HG03060 (cell line): ENCODE measurements at regions not wholly inside any gene's neighbourhood (a gene's known extent, or its start where the extent isn't known, plus 50 kb on each side); places are given as distances from the start of the nearest gene placed in this dataset.

Experiments
- ATAC-seq: cut with Tn5 transposase; IDR thresholded peaks from one replicate; pipeline ENCODE4 v1.9.1; 2021; ENCODE audit warnings: low read depth, moderate number of reproducible peaks; ENCODE audit not compliant: unreplicated experiment

DNA sequence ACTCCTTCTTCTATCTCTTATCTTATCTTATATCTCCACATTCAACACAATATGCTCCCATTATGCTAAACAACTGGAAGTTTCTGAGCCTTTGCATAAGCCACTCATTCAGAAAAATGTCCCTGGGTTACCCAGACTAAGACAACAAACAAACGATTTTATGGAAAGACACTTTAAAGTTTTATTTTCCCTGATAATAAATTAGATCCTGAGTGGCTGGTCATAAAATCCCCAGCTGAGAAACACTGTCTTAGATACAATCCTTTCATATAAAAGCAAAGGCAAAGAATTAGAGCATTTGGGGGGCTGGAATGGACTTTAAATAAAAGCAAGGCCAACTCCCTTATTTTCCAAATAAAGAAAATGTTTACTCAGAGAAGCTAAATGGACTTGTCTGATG is 322.3 kb downstream of the GBE1 start:
- ATAC-seq, result no peak

DNA sequence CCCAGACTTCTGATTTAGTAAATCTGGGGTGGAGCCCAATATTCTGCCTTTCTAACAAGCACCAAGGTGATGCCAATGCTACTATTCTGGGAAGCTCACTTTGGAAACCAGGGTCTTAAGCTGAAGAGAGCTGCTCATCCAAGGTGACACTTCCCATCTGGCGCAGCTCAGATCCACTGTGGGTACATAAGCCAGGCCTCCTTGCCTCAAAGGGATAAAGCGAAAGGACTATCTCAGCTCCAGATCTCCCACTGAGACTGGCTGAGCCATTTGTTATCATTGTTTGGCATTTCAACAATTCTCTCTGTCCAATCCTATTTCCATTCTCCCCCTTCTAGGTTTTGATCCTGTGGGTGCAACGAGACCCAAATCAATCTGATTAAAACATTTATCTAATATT is 323.8 kb downstream of the GBE1 start:
- ATAC-seq, result no peak

DNA sequence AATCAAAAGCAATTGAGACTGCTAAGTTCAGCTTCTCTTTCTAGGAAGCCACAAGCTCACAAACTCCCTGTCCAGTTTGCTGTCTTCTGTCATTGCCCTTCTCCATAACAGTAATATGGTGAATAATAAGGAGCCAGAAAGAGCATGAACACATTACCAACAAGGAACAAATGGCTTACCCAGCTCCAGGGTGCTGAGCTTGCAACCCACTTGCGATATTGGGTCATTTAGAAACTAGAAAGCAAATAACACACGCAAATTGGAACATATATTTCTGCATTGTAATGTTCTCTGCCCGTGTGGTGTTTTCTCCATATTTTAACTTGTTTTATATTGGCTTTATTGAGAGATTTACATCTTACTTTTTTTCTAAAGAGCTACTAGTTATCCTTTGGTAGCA is 325.3 kb downstream of the GBE1 start:
- ATAC-seq, result no peak

DNA sequence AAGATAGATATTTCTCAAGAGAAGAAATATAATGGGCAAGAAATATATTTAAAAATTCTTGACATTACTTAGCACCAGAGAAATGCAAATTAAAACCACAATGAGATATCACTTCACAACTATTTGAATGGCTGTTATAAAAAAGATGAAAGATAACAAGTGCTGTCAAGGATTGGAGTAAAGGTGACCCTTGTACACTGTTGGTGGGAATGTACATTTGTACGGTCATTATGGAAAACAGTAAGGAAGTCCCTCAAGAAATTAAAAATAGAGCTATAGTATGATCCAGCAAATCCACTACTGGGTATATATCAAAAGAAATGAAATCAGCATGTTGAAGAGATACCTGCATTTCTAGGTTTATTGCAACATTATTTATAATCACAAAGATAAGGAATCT is 326.4 kb downstream of the GBE1 start:
- no peak for ATAC-seq

DNA sequence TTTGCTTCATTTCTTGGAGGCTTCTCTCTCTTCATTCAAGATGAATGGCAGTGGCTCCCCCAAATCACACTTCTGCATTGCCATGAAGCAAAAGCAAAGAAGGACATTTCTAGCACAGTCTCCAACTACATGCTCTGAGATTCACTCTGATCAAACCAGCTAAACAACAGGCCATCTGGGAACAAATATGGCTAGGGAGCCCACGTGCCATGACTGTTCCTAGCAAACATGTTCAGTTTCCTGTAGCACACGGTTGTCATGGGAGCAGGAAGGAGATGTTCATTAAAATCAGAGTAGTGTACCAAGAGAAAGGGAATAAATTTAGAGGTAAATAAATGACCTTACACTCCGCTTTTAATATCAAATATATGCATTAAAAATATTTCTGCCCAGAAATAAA is 327.3 kb downstream of the GBE1 start:
- ATAC-seq, result no peak

DNA sequence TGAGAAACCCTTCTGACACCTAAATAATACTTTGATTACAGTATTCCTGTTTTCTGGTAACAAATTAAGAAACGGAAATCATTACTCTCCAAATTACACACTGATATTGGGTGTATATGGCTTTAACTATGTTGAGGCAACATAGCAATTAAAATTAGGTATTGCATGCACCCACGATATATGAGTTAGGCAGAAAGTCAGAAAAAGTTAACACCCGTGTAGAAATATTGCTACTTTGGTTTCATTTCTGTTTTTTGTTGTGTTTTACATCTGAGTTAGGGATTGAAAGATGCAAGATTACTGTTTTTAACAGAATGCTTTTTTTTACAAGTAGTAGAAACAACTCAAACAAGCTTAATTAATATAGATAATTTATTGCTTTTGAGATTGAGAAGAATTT is 327.8 kb downstream of the GBE1 start:
- ATAC-seq, result no peak

DNA sequence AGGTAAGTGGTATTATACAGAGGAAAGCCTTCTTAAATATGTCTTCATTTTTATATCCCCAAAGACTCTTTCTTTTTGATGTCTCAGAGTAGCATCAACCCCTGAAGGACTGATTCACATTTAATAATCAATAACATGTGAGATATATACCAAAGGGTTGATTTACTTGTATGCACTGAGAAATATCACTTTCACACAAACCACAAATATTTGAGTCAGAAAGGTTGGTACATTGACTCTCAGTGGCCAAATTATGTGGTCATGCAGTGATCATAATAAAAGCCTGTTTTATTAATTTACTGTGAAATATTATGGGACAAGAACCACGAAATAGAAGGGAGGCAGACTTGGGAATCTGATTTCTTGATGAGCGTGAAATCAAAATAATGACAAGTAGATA is 329.0 kb downstream of the GBE1 start:
- ATAC-seq, result no peak

DNA sequence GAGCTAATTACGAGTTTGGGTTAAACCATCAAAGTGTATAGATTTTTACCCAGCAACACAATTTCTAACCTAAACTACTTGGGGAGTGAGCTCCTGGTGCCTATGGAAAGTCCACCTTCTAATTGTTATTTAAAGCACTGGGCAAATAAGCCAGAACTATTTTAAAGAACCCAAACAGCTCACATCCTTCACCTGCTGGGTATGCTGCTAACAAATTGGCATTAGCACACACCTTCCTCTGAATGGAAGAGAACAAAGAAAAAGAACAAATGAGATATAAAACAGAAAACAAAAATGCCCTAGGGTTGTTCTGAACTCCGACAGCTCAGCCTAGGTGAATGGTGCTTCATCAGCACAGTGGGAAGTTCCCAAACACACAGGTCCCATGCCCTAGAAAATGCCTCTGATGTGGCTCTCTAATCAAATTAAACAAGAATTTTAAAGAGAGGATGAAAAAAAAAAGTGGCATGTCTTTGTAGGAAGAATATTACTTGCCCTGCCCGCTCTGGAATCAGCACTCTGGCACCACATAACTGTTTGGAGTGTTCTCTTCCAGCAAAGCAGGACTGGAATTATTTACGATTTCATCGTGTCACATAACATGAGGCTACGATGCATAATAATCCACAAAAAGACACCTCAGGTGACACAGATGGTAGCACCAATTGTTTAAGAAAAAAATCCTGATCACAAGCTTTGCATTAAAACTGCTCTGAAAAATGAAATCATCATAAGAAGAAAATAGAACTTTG is 334.4 kb downstream of the GBE1 start:
- no peak for ATAC-seq

DNA sequence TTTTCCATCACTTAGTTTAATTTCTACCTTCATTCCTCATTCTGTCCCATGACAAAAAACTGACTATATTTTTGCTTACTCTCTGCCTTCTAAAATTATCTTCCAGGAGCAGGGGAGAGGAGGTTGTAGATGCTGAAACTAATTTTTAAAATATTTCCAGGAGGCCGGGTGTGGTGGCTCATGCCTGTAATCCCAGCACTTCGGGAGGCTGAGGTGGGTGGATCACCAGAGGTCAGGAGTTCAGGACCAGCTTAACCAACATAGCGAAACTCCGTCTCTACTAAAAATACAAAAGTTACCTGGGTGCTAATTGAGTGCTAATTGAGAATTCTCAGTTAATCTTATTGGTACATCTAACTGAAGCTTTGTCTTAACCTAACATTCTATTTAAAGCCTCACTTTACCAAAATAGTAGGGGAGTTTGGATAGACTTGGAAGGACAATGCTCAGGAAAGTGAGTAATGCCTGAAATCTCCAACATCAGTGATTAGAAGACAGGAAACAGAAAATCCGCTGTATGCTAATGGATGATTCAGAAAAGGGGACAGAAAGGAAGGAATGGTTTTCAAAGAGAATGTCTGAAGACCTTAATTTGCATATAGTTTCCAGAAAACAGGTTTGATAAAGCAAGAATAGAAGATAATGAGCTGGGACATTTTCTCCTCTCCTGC is 336.1 kb downstream of the GBE1 start:
- ATAC-seq, result no peak

DNA sequence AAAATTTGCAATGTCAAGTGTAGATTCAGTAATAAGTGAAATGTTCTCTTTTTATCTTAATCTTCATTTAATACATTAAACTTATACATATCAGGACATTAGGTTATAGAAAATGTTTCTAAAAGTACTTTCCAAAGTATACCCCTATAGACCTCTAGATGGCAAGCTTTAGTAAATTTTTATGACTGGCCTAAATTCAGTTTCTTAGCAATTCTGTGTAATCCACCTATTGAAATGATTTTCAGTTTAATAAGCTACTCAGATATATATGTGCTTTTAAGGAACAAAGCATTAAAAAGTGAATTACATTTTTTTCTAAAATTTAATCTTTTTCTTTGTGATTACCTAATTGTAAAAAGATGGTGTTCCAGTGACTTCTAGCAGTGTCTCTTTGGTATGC is 342.2 kb downstream of the GBE1 start:
- no peak for ATAC-seq

DNA sequence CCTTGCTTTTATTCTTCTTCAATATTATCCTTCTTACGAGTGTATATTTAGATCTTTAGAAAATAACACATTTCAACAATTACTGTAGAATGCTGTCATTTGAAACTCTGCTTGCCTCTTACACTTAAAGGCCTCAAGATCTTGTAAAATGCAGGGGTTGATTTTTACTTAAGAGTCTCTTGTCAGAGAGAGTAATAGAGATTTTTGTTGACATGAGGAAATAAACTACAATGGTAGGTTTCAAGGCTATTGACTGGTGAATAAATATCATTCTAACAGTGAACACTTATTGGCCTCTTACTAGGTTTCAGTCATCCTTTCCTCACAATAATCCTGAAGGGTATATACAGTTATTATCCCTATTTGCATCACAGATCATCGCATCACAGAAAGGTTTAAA is 344.6 kb downstream of the GBE1 start:
- ATAC-seq, result no peak

DNA sequence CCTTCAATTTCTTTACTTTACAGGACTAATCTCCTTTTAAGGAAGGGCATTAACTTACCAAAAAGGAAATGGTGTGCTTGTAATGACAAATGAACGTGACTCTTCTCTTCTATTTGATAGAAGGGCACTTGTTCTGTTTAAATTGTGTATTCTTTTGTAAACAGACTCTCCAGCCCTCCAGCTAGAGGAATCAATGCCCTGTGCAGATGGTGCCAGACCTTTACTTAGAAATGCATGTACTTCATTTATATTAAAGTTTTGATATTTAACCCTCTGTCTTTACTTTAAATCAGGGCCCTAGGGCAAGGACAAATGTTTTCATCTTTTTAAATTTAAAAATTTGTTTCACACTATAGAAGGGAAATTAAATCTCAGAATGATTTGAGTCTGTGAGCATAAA is 355.1 kb downstream of the GBE1 start:
- no peak for ATAC-seq

DNA sequence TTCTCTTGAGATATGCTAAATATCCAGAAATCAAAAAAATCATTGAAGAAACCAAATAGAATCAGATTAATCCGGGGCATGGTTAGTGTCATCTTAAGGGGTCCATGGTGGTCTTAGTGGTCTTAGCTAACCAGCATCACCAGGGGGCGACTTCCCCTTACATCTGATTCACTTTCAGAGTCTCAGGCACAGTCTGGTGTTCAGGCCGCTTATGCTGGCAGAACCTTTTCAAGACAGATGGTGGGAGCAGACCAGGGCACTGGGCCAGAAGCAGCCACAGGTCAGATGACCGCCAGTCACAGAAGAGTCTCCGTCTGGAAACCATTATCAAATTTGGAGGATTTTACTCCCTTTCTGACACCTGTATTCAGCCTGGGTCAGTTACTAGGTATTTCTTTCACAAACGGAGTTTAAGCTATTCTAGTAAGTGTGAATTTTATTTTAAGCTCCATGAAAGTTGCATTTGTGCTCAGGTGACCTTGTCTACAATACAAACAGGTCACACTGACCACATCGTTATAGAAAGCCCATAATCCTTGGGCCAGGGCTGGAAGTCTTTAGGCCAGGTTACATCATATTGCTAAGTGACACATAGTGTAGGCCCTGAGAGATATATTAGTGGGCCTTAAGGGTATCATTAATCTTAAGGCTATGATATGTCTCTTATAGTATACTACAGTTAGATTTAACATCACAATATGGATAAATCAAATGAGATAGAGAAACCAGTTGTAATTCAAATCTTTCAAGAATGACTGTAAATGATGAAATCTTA is 365.5 kb downstream of the GBE1 start:
- no peak for ATAC-seq

DNA sequence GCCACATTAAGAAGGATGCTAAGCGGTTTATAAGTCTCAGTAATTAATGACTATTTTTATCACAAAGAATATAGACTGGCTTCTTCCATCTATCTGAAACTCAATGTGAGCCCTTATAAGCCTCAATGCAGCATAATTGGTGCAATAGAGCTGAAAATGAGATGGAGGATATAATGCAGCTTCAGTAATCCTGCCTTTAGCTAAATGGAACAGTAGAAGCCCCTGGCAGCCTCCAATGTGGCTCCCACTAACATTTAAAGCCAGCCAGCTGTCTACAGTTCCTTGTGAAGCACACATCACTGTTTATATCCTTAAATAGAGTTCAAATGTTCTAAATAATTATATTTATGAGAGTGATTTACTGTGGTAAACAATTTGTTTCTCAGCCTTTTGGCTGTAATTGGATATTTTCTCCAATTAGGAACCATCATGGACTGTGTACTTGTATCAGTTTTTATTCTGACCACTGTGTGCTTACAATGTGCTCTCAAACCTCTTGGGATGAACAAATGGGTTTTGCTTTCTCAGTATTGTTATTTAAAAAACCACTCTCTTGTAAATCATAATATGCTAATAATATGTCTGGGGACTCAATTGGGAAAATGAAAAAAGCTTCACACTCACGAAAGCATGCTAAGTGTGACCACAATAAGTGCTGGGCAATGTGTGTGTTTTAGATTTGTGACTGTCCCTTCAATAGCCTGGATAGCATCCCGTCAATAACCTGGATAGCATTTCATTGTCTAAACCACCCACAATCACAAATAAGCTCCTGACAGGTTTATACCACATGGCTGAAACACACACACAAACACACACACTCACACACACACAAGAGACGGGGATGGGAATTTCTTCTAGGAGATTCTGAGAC is 366.6 kb downstream of the GBE1 start:
- ATAC-seq, result no peak

DNA sequence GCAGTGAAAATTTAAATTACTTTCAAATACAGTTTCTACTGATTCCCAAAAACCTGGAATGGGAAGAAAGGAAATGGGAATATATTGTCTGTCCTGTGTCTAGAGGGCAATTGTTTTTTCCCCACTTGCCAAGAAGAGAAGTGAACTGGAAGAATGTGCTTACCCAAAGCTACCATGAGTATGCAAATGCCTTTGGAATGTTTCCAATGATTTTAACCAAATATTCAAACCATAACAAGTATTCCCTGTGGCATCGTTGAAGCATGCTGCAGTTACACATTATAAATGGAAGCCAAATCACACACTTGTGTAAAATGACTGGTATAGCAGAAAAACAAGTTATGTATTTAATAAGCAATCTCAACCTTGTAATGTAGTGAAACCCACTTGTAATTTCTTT is 368.2 kb downstream of the GBE1 start:
- ATAC-seq, result no peak

DNA sequence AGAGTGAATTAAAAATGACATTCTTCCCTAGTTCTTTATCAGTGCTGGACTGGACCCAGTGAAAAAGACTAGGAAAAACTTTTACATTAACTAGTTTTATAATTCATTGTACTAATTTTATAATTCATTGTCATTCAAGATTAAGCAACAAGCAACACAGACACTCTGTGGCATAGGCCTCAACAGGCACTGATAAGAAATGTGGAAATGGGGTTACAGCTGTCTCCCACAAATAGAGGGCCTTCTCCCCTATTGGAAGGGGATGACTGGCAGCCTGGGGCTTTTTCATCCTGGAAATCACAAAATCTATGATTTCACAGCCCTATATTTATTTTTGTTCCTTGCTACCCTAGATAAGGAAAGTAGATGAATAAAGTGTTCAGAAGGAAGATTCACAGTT is 370.6 kb downstream of the GBE1 start:
- no peak for ATAC-seq

DNA sequence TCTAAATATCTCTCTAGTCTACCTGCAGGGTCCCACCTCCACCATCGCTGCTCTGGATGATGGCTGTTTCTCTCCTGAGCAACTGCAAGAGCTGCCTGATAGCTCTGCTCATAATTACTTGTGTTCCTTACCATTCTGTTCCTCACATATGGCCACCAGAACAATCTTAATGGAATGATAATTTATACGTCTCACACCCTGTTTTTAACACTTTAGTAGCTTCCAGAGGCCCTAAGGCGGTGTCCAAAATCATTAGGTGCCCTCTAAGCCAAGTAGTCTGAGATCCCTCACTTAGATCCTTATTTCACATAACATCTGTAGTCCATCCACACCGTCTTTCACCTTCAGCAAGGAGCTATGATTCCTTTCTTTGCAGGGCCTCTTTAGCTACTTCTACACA is 373.3 kb downstream of the GBE1 start:
- no peak for ATAC-seq

DNA sequence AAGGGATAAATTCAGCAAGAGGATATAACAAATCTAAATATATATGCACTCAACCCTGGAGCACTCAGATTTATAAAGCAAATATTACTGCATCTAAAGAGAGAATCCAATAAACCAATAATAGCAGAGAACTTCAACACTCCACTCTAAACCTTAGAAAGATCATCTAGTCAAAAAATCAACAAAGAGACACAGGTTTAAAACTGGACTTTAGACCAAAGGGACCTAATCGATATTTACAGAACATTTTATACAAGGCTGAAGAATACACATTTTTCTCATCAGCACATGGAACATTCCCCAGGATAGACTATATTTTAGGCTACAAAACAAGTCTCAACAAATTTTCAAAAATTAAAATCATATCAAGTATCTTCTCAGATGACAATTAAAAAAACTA is 379.0 kb downstream of the GBE1 start:
- no peak for ATAC-seq

DNA sequence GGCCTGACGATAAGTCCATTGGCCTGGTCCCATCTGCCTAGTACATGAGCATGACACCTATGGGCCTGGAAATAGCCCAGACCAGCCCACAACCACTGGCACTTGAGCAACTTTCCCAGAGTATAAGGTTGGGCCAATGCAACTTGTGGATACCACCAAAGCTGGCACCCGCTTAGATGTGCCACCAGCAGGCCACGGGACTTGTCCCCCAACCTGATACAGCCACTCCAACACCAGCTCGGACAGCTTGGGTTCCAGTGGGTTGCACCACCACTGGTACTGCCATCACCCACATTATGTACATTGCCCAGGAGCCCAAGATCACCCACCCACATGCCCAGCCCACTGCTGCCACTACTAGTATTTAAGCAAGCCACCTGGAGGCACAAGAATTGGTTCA is 381.2 kb downstream of the GBE1 start:
- ATAC-seq, result no peak

DNA sequence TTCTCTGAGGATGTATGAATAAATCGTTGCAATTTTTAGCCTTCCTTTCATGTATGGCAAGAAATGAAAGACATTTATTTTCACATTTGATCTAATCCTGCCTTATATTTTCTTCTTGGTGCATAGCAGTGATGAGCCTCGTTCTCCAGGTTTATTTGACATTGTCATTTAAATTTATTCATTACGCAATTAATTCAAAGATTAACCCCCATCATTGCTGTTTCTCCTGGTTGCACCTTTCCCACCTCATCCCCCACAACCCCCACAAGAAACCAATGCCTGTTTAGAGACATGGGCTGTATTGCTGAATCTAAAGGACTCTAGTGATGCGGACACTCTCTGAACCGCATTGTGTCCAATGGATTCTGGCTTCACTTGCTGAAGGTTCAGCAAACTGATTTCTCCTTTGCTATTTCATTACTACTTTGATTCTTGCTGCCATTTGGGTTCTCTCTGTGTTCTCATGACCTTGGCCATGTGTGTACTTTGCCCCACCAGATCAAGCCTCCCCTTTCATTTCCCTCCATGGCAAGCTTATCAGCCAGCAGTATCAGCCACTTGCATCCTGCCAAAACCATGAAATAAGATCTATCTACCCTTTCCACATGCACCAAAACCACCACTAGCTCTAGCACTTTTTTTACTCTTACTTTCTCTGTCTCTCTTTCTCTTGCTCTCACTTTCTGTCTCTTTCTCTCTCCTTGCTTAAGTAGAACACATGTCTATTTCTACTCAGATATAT is 382.7 kb downstream of the GBE1 start:
- ATAC-seq, result no peak
